Gastroesophageal sphincter (tissue), 3 donors: ENCODE measurements at regions not wholly inside any gene's neighbourhood (a gene's known extent, or its start where the extent isn't known, plus 50 kb on each side); places are given as distances from the start of the nearest gene placed in this dataset.

Experiments used
- CTCF ChIP-seq, 4 experiments: fragments of 200-600 bp in 2 of 4; fragments of 450-650 bp in 2 of 4; sonication (generic) in 1 of 4; IDR thresholded peaks; one replicate each; pipeline ENCODE4 v1.5.1; 2017 to 2019; ENCODE audit warnings: antibody characterized with exemption in 4 of 4, mild to moderate bottlenecking in 2 of 4, moderate library complexity in 2 of 4
- EP300 ChIP-seq: sonication (generic); formaldehyde crosslinking; IDR thresholded peaks from one replicate; pipeline ENCODE4 v1.6.1; 2017; ENCODE audit warnings: antibody characterized with exemption, mild to moderate bottlenecking
- POLR2A ChIP-seq, 2 donors: fragments of 450-650 bp; IDR thresholded peaks; one replicate each; pipeline ENCODE4 v1.6.1; 2017; ENCODE audit warnings: antibody characterized with exemption in 2 of 2, mild to moderate bottlenecking in 2 of 2, moderate library complexity in 1 of 2
- POLR2AphosphoS5 ChIP-seq: sonication (generic); formaldehyde crosslinking; IDR thresholded peaks from one replicate; pipeline ENCODE4 v1.6.1; 2017; ENCODE audit warnings: antibody characterized with exemption

DNA sequence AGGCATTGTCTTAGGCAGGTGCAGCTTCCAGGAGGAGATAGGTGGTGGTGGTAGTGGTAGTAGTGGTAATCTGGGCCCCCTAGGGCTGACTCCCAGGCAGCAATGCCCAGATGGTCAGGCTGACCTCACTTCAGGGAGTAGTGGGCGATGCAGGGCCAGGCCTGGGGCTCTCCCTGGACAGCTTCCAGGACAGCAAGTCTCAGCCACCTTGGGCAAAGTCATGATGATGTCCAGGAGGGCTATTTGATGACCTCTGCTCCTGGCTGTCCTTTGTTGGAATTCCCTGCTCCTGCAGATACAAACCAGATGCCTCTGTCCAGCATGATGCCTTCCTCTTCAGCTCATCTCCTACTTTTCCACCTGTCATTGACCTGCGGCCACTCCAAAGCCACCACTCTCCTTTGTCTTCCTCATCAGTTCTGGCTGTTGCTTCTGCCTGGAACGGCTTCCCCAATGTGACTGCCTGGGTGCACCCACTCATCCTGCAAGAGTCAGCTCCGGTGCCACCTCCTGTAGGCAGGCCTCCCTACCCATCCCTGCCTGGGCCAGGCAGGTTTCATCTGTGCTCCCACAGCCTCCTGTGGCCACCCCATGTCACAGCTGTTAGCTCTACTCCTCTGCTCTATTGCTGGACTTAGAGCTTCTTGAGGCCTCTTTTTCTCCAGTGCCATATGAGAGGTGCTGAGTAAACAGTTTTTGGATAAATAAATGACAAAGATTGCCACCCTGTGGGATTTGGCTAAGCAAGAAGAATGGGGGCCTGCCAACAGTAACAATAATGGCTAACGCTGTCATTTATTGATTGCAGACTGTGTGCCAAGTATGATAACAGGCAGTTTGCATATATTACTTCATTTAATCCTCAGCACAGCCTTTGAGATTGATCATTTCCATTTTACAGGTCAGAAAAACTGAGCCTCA lies 172.9 kb upstream of the NECTIN1 start:
- TF ChIP-seq CTCF (IDR thresholded peaks at IDR 0.05): no peak
- no peak for TF ChIP-seq POLR2A (IDR thresholded peaks at IDR 0.05)
- TF ChIP-seq POLR2AphosphoS5: no peak
- TF ChIP-seq EP300: no peak
